HepG2 (cell line): ENCODE measurements at regions not wholly inside any gene's neighbourhood (a gene's known extent, or its start where the extent isn't known, plus 50 kb on each side); places are given as distances from the start of the nearest gene placed in this dataset.

ENCODE experiments used
- ATAC-seq: fragments of 200-7000 bp; cut with Tn5 transposase; 3 replicates; pipeline ENCODE4 v1.9.1; 2020; ENCODE audit warnings: mild to moderate bottlenecking, moderate library complexity
- BruUV-seq: library from RNA; stranded (reverse); fragments of 400-500 nt; replicated peaks from 2 replicates; lab custom pipeline; 2021; lab: Mats Ljungman, UMichigan
- CTCF ChIA-PET: fragments of 300-600 bp; formaldehyde crosslinking; extraction: SDS; loops from one replicate; lab custom pipeline; 2021; ENCODE audit warnings: low total read pairs, inconsistent platforms, low intra/inter-chr PET ratio; lab: Yijun Ruan, JAX
- POLR2A ChIA-PET: fragments of 350-600 bp; sonication (Branson Sonifier 250); formaldehyde crosslinking; loops from one replicate; lab custom pipeline; 2020; ENCODE audit warnings: antibody characterized with exemption, inconsistent platforms; lab: Yijun Ruan, JAX
- DNase-seq: peaks from one replicate; pipeline ENCODE4 v3.0.0-alpha.2; 2015; ENCODE audit warnings: low spot score
- FAIRE-seq: peaks from 3 replicates; lab custom pipeline; 2011; peaks lifted over from hg19 to GRCh38; lab: Jason Lieb, UNC
- H2AFZ ChIP-seq: one replicate; pipeline ENCODE4 v1.6.1; 2011; ENCODE audit warnings: low read length, inconsistent platforms
- H3K27ac ChIP-seq: fragments of 300-600 bp; 3 replicates; pipeline ENCODE4 v1.8.0; 2011; ENCODE audit warnings: mixed run types, mild to moderate bottlenecking, mixed read lengths, low read length, inconsistent platforms; ENCODE audit not compliant: insufficient read depth; ENCODE audit errors: extremely low read length
- H3K27me3 ChIP-seq, 2 experiments: fragments of 200-600 bp in 1 of 2; 2 replicates in 1 of 2; 3 replicates in 1 of 2; pipeline versions ENCODE4 v1.6.0 to v1.8.0; 2011; ENCODE audit warnings: low read length in 2 of 2, mild to moderate bottlenecking in 2 of 2, moderate library complexity in 2 of 2, inconsistent platforms in 1 of 2; ENCODE audit not compliant: insufficient read depth in 2 of 2, control insufficient read depth in 1 of 2
- H3K36me3 ChIP-seq, 2 experiments: fragments of 200-600 bp in 1 of 2; replicated peaks in 1 of 2; 2 replicates in 1 of 2; 3 replicates in 1 of 2; pipeline versions ENCODE4 v1.5.1 to v1.8.0; 2011; ENCODE audit warnings: low read length in 2 of 2, inconsistent platforms in 1 of 2; ENCODE audit not compliant: insufficient read depth in 2 of 2, control insufficient read depth in 1 of 2
- H3K4me1 ChIP-seq: 2 replicates; pipeline ENCODE4 v1.5.1; 2012; ENCODE audit warnings: low read length, inconsistent platforms; ENCODE audit not compliant: insufficient read depth
- H3K4me2 ChIP-seq: 2 replicates; pipeline ENCODE4 v1.6.0; 2011; ENCODE audit warnings: low read depth, low read length, inconsistent platforms
- H3K4me3 ChIP-seq, 3 experiments: fragments of 200-600 bp in 1 of 3; sonication (generic), shearing (Covaris generic) in 1 of 3; replicated peaks in 1 of 3; 2 replicates each; pipeline ENCODE4 v1.5.1; 2011 to 2016; ENCODE audit warnings: low read length in 3 of 3, inconsistent platforms in 2 of 3, low read depth in 2 of 3, mild to moderate bottlenecking in 2 of 3, control low read depth in 1 of 3, mixed read lengths in 1 of 3; ENCODE audit not compliant: insufficient read depth in 1 of 3
- H3K79me2 ChIP-seq: one replicate; pipeline ENCODE4 v1.6.1; 2011; ENCODE audit warnings: low read length, inconsistent platforms; ENCODE audit not compliant: insufficient read depth
- H3K9ac ChIP-seq: 2 replicates; pipeline ENCODE4 v1.6.0; 2011; ENCODE audit warnings: mild to moderate bottlenecking, low read depth, low read length, inconsistent platforms; ENCODE audit not compliant: insufficient read depth
- H3K9me3 ChIP-seq: 2 replicates; pipeline ENCODE4 v1.5.1; 2012; ENCODE audit warnings: mild to moderate bottlenecking, low read length
- H4K20me1 ChIP-seq: 2 replicates; pipeline ENCODE4 v1.6.0; 2011; ENCODE audit warnings: inconsistent platforms, mild to moderate bottlenecking, low read length, moderate library complexity; ENCODE audit not compliant: insufficient read depth
- ATF7 ChIP-seq, 2 experiments: fragments of 450-650 bp in 1 of 2; sonication (generic) in 1 of 2; formaldehyde crosslinking in 1 of 2; IDR thresholded peaks; 2 replicates each; pipeline versions ENCODE4 v1.4.0 to v1.6.1; 2016 to 2020; ENCODE audit warnings: antibody characterized with exemption in 1 of 2, mild to moderate bottlenecking in 1 of 2, missing genetic modification reagents in 1 of 2
- BCL3 ChIP-seq: sonication (generic); formaldehyde crosslinking; IDR thresholded peaks from 2 replicates; pipeline ENCODE4 v1.5.1; 2020; ENCODE audit warnings: mild to moderate bottlenecking, missing genetic modification reagents, moderate library complexity
- FOSL2 ChIP-seq: sonication (generic); formaldehyde crosslinking; IDR thresholded peaks from 2 replicates; pipeline ENCODE4 v1.4.0; 2020; ENCODE audit warnings: missing genetic modification reagents
- GLMP ChIP-seq: sonication (generic); formaldehyde crosslinking; IDR thresholded peaks from 2 replicates; pipeline ENCODE4 v1.9.0; 2021; ENCODE audit warnings: missing genetic modification reagents, mild to moderate bottlenecking, borderline replicate concordance
- HDAC6 ChIP-seq: fragments of 200-600 bp; sonication (generic); IDR thresholded peaks from 2 replicates; pipeline ENCODE4 v1.7.0; 2017; ENCODE audit warnings: mild to moderate bottlenecking, antibody characterized with exemption, low read length, low read depth
- NONO ChIP-seq, 2 experiments: fragments of 450-650 bp in 1 of 2; sonication (generic) in 1 of 2; formaldehyde crosslinking in 1 of 2; IDR thresholded peaks in 1 of 2; conservative IDR thresholded peaks in 1 of 2; 2 replicates each; pipeline versions ENCODE4 v1.6.1 to v1.8.0; 2017 to 2022; ENCODE audit warnings: mild to moderate bottlenecking in 1 of 2, missing genetic modification reagents in 1 of 2, moderate library complexity in 1 of 2
- PITX1 ChIP-seq: sonication (generic); formaldehyde crosslinking; IDR thresholded peaks from 2 replicates; pipeline ENCODE4 v1.5.1; 2020; ENCODE audit warnings: mild to moderate bottlenecking, missing genetic modification reagents
- RORA ChIP-seq: sonication (generic); formaldehyde crosslinking; IDR thresholded peaks from 2 replicates; pipeline ENCODE4 v1.5.0; 2020; ENCODE audit warnings: mild to moderate bottlenecking, missing genetic modification reagents, moderate library complexity
- RXRA ChIP-seq: sonication (generic); formaldehyde crosslinking; IDR thresholded peaks from 2 replicates; pipeline ENCODE4 v1.5.1; 2020; ENCODE audit warnings: missing genetic modification reagents
- SMAD9 ChIP-seq: sonication (generic); formaldehyde crosslinking; IDR thresholded peaks from 2 replicates; pipeline ENCODE4 v1.5.1; 2020; ENCODE audit warnings: mild to moderate bottlenecking, missing genetic modification reagents
- SMC3 ChIP-seq: IDR thresholded peaks from 2 replicates; pipeline ENCODE4 v1.6.1; 2011; ENCODE audit warnings: low read length, improper control_type of control experiment
- TARDBP ChIP-seq: sonication (generic); formaldehyde crosslinking; IDR thresholded peaks from 2 replicates; pipeline ENCODE4 v1.8.0; 2022; ENCODE audit warnings: mild to moderate bottlenecking, missing genetic modification reagents
- TBX3 ChIP-seq: fragments of 450-650 bp; IDR thresholded peaks from 2 replicates; pipeline ENCODE4 v1.6.1; 2017; ENCODE audit warnings: antibody characterized with exemption, mild to moderate bottlenecking, inconsistent platforms, borderline replicate concordance
- ZNF143 ChIP-seq: sonication (generic); formaldehyde crosslinking; IDR thresholded peaks from 2 replicates; pipeline ENCODE4 v1.4.0; 2020; ENCODE audit warnings: missing genetic modification reagents
- ZNF235 ChIP-seq: sonication (generic); formaldehyde crosslinking; IDR thresholded peaks from 2 replicates; pipeline ENCODE4 v1.8.1; 2023; ENCODE audit warnings: mild to moderate bottlenecking, missing genetic modification reagents, borderline replicate concordance
- ZNF441 ChIP-seq: sonication (generic); formaldehyde crosslinking; IDR thresholded peaks from 2 replicates; pipeline ENCODE4 v1.7.0; 2021; ENCODE audit warnings: missing genetic modification reagents, borderline replicate concordance
- ZNF451 ChIP-seq: sonication (generic); formaldehyde crosslinking; IDR thresholded peaks from 2 replicates; pipeline ENCODE4 v1.5.0; 2020; ENCODE audit warnings: mild to moderate bottlenecking, missing genetic modification reagents
- ZNF569 ChIP-seq: sonication (generic); formaldehyde crosslinking; IDR thresholded peaks from 2 replicates; pipeline ENCODE4 v1.5.0; 2020; ENCODE audit warnings: mild to moderate bottlenecking, missing genetic modification reagents, moderate library complexity, borderline replicate concordance
- ZNF674 ChIP-seq: sonication (generic); formaldehyde crosslinking; IDR thresholded peaks from 2 replicates; pipeline ENCODE4 v1.5.0; 2020; ENCODE audit warnings: low read depth, mild to moderate bottlenecking, missing genetic modification reagents
- WGBS: methylation state at CpG from one replicate; pipeline ENCODE4 v1.1.6; 2017; ENCODE audit warnings: low lambda C conversion rate; 5-methylcytosine and 5-hydroxymethylcytosine counted together
- in situ Hi-C: cut with HindIII; loops from 2 replicates; pipeline ENCODE4 v1.10.0; 2017; ENCODE audit warnings: low pct_unique_long_range_greater_than_20kb; ENCODE audit not compliant: extremely low pct_ligation_motif_present
- intact Hi-C: fragments of 100-400 bp; cut with micrococcal nuclease; formaldehyde crosslinking; loops from one replicate; pipeline ENCODE4 v1.10.0; 2022; ENCODE audit not compliant: unreplicated experiment

- Histone ChIP-seq H3K27me3 (no peaks in the 10 kb centered on the region), H3K9ac (no peak overlapping the region), H3K4me1 (no peaks in the 10 kb centered on the region), H3K36me3 (no peaks in the 10 kb centered on the region), H3K4me2 (no peak overlapping the region), H3K79me2 (no peaks in the 10 kb centered on the region), H3K9me3 (peaks cover 61% of the 10 kb centered on the region), H4K20me1 (no peaks in the 10 kb centered on the region), H2AFZ (no peak overlapping the region), H3K4me3 (no peak overlapping the region), H3K27ac (no peak overlapping the region)
- no peak for TF ChIP-seq ATF7 (IDR thresholded peaks at IDR 0.05)
- TF ChIP-seq ATF7 (CRISPR knock-in tag; IDR thresholded peaks at IDR 0.05): no peak
- no peak for TF ChIP-seq ZNF441 (CRISPR knock-in tag)
- TF ChIP-seq SMC3: no peak
- no peak for TF ChIP-seq TBX3
- TF ChIP-seq ZNF451 (CRISPR knock-in tag): no peak
- TF ChIP-seq PITX1 (CRISPR knock-in tag): no peak
- TF ChIP-seq ZNF235 (CRISPR knock-in tag): no peak
- TF ChIP-seq SMAD9 (CRISPR knock-in tag): no peak
- DNase-seq (no peak), FAIRE-seq (no peak), ATAC-seq (no peak)
- CTCF ChIA-PET: no interaction called here
- 1% methylated on average over 2 of the region's 2 CpGs for WGBS
- POLR2A ChIA-PET: no interaction called here
- BruUV-seq: no TSS peak
- in situ Hi-C loops (no loop called here), intact Hi-C loops (no loop called here)
Observed at GRCh38 chr2:67032076-67032475, 365.1 kb upstream of the ETAA1 start.

GRCh38 chr2:67036444-67036843, 360.7 kb upstream of the ETAA1 start:
- no peak overlapping the region for H2AFZ ChIP-seq
- no TSS peak for BruUV-seq
- TF ChIP-seq ZNF569 (CRISPR knock-in tag) (no peak), HDAC6 (no peak), GLMP (CRISPR knock-in tag) (no peak), RXRA (CRISPR knock-in tag) (no peak), FOSL2 (CRISPR knock-in tag) (no peak), RORA (CRISPR knock-in tag) (no peak), BCL3 (no peak), TARDBP (CRISPR knock-in tag) (no peak), ZNF143 (CRISPR knock-in tag) (no peak), ZNF674 (CRISPR knock-in tag) (no peak), NONO (IDR thresholded peaks at IDR 0.05) (no peak), NONO (CRISPR knock-in tag; conservative IDR thresholded peaks at IDR 0.05) (no peak)

More at GRCh38 chr2:67036444-67036843, 360.7 kb upstream of the ETAA1 start:
- ChIA-PET POLR2A (no interaction called here), CTCF (no interaction called here)
- 60% methylated on average over 5 of the region's 5 CpGs for WGBS
- no peak for DNase-seq
- H3K4me3 ChIP-seq: no peak overlapping the region
- in situ Hi-C loops: no loop called here
- H3K27ac ChIP-seq: no peak overlapping the region
- no peak for FAIRE-seq
- no peaks in the 10 kb centered on the region for H3K27me3 ChIP-seq
- H3K4me1 ChIP-seq: 0 out of 2 replicates have a peak, but pooled peaks cover 10% of the 10 kb centered on the region
- H3K36me3 ChIP-seq: no peaks in the 10 kb centered on the region
- H3K4me2 ChIP-seq: no peak overlapping the region
- intact Hi-C loops: no loop called here
- ATAC-seq: no peak
- no peaks in the 10 kb centered on the region for H3K79me2 ChIP-seq
- no peak overlapping the region for H3K9ac ChIP-seq
- H4K20me1 ChIP-seq: no peaks in the 10 kb centered on the region
- H3K9me3 ChIP-seq: peaks cover 87% of the 10 kb centered on the region
